HG03025 (cell line): ENCODE measurements at regions not wholly inside any gene's neighbourhood (a gene's known extent, or its start where the extent isn't known, plus 50 kb on each side); places are given as distances from the start of the nearest gene placed in this dataset.
A peak's percentile ranks its signal among the peaks of the same experiment; 100 is the strongest.

ENCODE experiments used
- ATAC-seq: cut with Tn5 transposase; IDR thresholded peaks from one replicate; pipeline ENCODE4 v1.9.1; 2021; ENCODE audit warnings: mild to moderate bottlenecking, moderate library complexity; ENCODE audit not compliant: unreplicated experiment, low FRiP score

GRCh38 chr5:174396541-174396940, 327.8 kb upstream of the MSX2 start:
- ATAC-seq = no peak

- ATAC-seq = no peak
These were observed 327.2 kb upstream of the MSX2 start for GRCh38 chr5:174397206-174397605.

GRCh38 chr5:174398171-174398570, 326.2 kb upstream of the MSX2 start:
- no peak for ATAC-seq

DNA sequence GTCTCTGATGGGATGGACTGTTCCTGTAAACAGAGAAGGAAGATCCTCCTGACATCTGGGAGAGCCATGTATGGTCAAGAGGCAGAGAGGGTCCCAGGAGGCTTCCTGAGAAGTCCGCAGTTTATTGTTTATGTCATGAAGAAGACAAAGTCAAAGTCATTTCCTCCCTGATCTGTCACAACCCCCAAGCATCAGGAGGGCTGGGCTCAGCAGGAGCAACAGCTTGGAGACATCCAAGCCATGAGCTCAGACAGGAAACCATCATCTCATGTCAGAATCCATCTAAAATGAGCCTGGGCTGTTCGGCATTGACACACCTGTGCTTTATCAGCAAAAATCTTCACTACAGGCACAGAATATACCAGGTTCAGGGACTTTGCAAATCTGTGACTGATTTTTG, 325.0 kb upstream of the MSX2 start:
- no peak for ATAC-seq

DNA sequence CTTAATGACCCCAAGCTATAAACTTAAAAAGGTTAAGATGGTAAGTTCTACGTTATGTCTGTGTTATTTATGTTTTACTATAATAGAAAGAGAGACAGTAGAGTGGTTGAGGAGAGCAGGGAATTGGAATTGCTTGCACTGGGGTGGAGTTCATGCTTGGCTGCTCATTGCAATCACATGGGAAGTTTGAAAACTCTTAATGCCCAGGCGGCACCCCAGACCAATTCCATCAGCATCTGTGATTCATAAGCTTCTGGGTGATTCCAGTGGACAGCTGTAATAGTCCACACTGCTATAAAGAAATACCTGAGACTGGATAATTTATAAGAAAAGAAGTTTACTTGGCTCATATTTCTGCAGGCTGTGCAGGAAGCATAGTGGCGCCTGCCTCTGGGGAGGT, 323.9 kb upstream of the MSX2 start:
- ATAC-seq = no peak

DNA sequence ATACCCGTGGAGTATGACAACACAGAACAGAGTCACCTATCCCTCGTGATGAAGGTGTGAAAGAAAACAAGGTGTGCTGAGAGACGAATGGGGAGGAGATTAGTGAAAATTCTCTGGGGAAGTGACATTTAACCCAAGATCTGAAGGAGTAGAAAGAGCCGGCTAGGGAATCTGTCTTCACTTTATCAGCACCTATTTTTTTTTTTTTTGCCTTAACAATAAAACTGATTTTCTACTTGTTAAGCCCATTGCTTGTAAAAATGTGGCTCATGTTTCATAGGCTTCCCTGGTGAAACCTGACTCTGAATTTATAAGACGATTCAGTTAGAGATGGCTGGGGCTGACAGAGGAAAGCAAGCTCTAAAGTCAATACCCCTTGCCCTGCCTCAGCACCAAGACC, 322.6 kb upstream of the MSX2 start:
- ATAC-seq = no peak

DNA sequence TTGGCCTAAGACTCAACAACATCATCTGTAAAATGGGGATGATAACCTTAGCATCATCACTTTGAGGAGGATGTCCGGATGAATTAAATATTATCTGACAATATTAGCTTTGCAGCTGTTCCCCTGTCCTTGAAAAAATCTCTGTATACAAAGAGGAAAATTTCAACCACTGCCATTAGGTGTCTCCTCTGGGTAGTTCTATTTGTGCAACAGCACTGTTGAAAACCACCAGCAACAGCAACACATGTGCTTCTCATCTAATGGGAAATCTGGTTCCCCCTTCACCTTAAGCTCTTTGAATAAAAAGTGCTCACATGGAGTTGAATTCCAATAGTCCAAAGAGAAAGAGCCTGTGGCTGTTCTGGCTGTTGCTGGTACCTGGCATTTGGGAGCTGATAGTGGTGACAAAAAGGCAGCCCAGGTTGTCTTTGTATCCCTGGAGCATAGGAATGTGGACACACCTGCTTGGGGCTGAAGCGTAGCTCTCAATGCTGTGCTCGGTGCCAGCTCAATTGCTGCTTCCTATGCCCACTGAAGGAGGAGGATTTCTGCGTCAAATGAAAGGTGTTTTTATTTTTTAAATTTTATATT, 322.1 kb upstream of the MSX2 start:
- no peak for ATAC-seq

- ATAC-seq = no peak
These were observed 319.5 kb upstream of the MSX2 start for GRCh38 chr5:174404848-174405247.

DNA sequence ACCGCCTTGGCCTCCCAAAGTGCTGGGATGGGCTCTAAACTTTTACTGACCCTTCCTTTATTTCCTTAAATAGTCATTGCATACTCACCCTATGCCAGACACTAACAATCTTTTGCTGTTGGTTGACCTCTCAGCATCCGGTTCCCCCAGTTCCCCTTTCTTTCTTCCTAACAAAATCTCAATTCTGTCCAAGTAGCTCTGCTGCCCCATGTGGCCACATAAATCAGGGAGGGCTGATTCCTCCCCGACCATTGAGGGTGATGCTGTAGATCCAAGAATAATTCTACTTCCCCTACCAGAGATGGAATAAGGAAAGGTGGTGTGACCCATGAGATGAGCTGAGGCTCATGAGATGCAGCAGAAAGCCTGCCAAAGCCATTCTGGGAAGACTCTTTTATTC, 315.3 kb upstream of the MSX2 start:
- no peak for ATAC-seq

DNA sequence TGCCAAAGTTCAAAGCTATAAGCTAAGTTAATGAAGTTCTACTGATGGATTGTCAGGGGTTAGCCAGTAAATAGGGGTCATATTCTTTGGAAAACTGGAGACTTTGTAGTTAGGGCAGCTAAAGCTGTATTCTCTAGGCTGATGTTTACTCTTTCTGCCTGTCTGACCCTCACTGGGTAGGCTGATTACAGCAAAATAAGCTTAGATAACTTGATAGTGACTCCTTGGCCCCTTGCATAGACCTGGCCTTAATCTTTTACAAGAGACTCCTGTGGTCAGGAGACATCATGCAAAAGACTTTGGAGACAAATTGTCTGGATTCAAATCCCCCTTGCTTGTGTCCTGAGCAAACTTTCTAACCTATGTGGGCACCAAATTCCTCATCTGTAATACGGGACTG, 314.4 kb upstream of the MSX2 start:
- no peak for ATAC-seq

DNA sequence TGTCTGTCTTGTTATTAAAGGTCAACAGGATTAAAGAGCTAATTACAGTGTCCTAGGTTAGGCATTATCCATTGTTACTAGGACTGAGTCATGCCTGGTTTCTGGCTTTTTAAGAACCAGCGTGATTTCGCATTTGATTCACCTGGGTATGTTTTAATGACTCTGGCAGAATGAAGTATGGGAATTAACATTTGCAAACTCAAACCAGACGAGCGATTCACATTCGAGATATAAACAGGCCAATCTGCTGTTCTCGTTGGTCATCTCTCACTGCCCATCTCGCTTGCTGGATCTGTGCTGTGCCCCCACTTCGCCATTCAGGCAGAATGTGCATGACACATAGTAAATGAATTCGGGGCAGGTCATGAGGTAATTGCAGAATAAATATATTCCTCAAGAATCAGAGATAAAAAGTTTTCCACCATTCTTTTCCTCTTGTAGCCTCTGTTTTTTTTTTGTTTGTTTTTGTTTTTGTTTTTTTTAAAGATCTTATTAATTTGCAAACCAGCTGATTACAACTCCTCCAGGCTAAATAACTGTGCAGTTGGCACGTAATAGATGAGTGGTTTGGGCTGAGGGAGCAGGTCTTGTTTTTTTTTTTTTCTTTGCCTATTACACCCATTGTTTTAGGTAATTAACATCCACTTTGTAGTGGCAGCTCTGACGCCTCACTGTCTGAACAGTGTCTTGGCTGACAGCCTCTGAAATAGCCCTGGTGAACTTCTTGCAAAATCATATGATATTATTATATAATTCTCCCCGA, 313.5 kb upstream of the MSX2 start:
- ATAC-seq = no peak

DNA sequence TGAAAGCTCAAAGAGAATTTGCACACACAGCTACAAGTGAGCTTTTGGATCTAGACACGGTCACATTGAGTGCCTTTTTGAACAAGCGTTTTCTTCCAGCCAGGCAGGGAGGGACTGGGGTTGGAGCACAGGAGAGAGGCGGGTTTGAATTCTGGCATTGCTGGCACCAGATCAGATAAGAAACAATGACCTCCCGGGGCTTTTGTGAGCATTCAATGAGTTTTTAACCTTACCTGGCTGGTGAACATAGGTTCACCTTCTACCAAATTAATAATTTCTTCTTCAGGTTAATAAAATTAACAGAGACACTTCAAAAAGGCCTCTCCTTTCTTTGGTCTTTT, 312.9 kb upstream of the MSX2 start:
- ATAC-seq = no peak

DNA sequence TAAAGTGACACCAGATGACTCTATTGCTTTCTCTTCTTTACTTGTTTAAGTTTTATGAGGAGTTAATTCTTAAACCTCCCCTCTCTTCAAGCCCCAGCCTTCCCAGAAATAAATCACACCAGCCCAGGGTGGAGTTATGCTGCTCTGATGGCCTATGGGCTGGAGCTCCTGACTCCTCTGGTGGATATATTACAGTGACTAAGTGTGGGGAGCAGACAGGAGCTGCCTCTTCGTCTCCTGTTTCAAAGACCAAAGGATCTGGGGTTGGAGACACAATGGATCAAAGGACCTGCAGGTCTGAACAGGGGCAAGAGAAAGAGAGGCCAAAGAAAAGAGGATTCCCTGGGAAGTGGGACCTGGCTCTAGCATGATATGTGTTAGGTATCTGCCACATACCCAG, 312.0 kb upstream of the MSX2 start:
- ATAC-seq = no peak

- no peak for ATAC-seq
These were observed 311.4 kb upstream of the MSX2 start for GRCh38 chr5:174412941-174413340.

- no peak for ATAC-seq
These were observed 310.6 kb upstream of the MSX2 start for GRCh38 chr5:174413567-174414314.

DNA sequence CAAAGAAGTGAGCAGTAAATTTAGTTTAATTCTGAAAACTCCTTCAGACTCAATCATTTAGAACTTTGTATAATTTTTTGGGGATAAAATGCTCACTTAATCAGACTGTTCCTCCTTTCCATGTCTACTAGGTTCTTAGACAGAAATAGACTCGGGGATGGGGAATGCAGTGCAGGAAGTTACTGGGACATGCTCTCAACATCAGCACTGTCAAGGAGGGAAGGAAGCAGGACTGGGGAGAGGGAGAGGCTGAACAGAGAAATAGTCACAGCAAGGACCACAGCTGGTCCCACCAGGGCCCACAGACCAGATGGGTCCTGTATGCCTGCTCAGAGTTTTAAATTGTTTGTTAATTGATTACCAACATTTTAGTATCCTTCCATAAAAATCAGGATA, 310.1 kb upstream of the MSX2 start:
- ATAC-seq = no peak

- ATAC-seq = peak; percentile 10
These were observed 305.4 kb upstream of the MSX2 start for GRCh38 chr5:174418809-174419539.

- peak; percentile 69 for ATAC-seq
These were observed 304.7 kb upstream of the MSX2 start for GRCh38 chr5:174419540-174420132.

DNA sequence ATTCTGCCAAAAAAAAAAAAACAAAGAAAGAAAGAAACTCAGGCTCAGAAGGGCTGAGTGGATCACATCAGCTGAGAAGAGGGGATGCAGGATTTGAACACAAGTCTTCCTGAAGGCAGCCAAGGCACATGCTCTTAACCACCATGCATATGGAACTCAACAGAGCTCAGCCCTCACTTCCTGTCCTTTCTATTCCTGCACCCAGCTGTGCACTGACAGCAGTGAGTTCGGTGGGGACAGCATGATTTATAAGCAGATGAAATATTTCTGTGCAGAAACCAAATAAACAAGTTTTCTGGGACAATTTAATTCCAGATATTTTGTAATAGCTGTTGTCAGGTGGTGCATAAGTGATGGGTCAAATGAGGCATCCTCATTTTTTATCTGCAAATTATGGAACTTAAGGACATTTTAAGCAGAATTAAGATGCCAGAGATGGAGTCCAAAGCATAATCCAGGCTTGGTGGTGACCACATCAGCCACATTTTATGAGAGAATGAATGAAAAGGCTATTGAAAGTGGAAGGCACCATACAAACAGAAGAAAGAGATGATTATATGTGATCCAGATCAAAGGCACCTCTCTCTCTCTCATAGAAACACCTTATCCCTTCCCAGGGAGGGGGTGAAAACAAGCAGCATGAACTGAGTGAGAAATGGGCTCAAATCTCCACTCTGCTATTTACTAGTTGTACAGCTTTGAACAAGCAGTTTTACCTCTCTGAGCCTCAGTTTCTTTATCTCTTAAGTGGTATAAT, 303.6 kb upstream of the MSX2 start:
- no peak for ATAC-seq

DNA sequence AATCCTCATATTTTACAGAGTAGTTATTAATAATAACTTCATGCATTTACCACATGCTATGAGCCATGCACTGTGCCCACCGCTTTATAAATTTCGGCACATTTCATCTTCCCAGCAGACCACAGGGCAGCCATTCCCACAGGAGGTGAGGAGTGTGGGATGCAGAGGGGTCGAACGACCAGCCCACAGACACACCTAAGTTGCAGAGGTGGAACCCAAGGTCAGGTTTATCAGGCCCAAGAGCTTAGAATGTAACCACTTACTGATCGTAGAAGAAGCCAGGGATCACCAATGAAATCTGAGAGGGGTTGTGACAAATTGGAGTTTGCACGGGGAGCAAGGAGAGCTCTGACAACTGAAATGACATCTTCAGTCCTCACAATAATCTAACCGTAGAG, 303.0 kb upstream of the MSX2 start:
- ATAC-seq = no peak
